ENCODE measurements at regions not wholly inside any gene's neighbourhood (a gene's known extent, or its start where the extent isn't known, plus 50 kb on each side); places are given as distances from the start of the nearest gene placed in this dataset.

- H3K27ac ChIP-seq: no peak overlapping the region
- TF ChIP-seq ZFX (IDR thresholded peaks at IDR 0.05) (no peak), CTCF (conservative IDR thresholded peaks at IDR 0.05) (no peak)
Measured at GRCh38 chr4:133938061-133938460, 263.5 kb downstream of the PABPC4L start.

GRCh38 chr4:133929531-133930239 lies 271.9 kb downstream of the PABPC4L start:
- no peak for TF ChIP-seq CTCF (conservative IDR thresholded peaks at IDR 0.05)
- TF ChIP-seq ZFX (IDR thresholded peaks at IDR 0.05): no peak

GRCh38 chr4:133921280-133922195 lies 280.1 kb downstream of the PABPC4L start:
- TF ChIP-seq CTCF (conservative IDR thresholded peaks at IDR 0.05): peak; percentile 14; the same call in 1 of the 2 replicates
- TF ChIP-seq ZFX (IDR thresholded peaks at IDR 0.05): no peak
- H3K27ac ChIP-seq: no peak overlapping the region

More at GRCh38 chr4:133929531-133930239, 271.9 kb downstream of the PABPC4L start:
- no peak overlapping the region for H3K27ac ChIP-seq

GRCh38 chr4:133920236-133920635 lies 281.4 kb downstream of the PABPC4L start:
- TF ChIP-seq CTCF (conservative IDR thresholded peaks at IDR 0.05): no peak
- no peak for TF ChIP-seq ZFX (IDR thresholded peaks at IDR 0.05)
- H3K27ac ChIP-seq: no peak overlapping the region

- no peak overlapping the region for H3K27ac ChIP-seq
- no peak for TF ChIP-seq CTCF (conservative IDR thresholded peaks at IDR 0.05)
Measured at GRCh38 chr4:133910165-133910564, 291.4 kb downstream of the PABPC4L start.

- H3K27ac ChIP-seq: no peak overlapping the region
- TF ChIP-seq ZFX (IDR thresholded peaks at IDR 0.05): no peak
- TF ChIP-seq CTCF (conservative IDR thresholded peaks at IDR 0.05): no peak
Measured at GRCh38 chr4:133903029-133903428, 298.6 kb downstream of the PABPC4L start.

- H3K27ac ChIP-seq: no peak overlapping the region
- no peak for TF ChIP-seq ZFX (IDR thresholded peaks at IDR 0.05)
- no peak for TF ChIP-seq CTCF (conservative IDR thresholded peaks at IDR 0.05)
Measured at GRCh38 chr4:133891011-133891410, 310.6 kb downstream of the PABPC4L start.
